KBM-7 (cell line): ENCODE measurements at regions not wholly inside any gene's neighbourhood (a gene's known extent, or its start where the extent isn't known, plus 50 kb on each side); places are given as distances from the start of the nearest gene placed in this dataset.

Experiments used
- DNase-seq: peaks from one replicate; pipeline ENCODE4 v3.0.0-alpha.2; 2015
- in situ Hi-C: fragments of 300-500 bp; cut with MboI; formaldehyde crosslinking; loops from 2 replicates; pipeline ENCODE4 v1.14.3; 2020; ENCODE audit warnings: low sequenced_read_pairs, low pct_unique_long_range_greater_than_20kb, mixed read lengths

DNA sequence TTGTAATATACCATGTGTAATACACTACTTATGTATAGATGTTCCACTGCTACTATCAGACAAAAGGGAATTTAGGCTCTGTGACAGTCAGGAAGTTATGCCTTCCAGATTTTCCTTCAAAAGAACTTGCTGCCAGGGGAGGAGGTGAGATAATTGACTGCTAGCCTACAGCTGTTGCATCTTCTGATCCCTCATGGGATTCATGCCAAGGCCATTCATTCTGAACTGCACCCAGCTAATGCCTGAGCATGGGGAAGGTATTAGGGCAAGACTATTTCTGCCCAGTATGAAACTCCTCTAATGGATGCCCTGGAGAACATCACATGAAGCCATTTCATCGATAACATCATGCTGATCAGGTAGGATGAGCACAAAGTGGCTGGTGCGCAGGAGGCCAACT, 746.5 kb upstream of the ZNF608 start:
- in situ Hi-C loops = no loop called here
- DNase-seq = no peak

DNA sequence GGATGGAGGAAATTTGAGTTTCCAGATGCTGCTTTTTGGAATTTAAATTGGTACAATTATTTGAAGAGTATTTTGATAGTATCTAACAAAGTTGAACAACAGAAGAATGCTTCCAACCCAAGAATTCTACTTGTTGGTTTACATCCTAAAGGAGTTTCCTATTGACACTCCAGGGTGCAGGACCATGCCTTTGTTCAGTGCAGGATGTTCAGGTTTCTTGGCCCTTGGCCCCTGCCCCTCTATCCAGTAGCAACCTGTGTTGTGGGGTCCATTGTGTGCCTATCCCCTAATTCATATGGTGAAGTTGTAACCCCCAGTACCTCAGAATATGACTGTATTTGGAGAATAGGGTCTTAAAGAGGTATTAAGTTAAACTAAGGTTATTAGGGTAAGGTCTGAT, 750.0 kb upstream of the ZNF608 start:
- no peak for DNase-seq
- in situ Hi-C loops = no loop called here

DNA sequence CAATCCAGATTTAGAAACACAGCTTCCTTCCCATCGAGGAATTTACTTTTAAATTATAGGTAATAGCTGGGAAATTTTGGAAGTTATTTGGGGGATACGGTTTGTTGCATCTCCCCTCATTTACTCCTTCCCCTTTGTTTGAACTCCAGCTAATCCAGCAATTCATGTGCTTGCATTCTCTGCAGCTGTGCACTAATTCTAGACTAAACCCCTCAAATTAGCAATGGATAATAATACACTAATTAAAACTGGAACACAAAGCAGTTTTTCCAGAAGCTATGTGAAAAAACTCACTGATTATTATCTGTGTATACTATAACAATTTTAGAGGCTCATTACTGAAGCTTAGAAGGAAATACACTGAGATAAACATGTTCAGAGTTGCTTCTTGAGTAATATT, 751.2 kb upstream of the ZNF608 start:
- no peak for DNase-seq
- in situ Hi-C loops = no loop called here

DNA sequence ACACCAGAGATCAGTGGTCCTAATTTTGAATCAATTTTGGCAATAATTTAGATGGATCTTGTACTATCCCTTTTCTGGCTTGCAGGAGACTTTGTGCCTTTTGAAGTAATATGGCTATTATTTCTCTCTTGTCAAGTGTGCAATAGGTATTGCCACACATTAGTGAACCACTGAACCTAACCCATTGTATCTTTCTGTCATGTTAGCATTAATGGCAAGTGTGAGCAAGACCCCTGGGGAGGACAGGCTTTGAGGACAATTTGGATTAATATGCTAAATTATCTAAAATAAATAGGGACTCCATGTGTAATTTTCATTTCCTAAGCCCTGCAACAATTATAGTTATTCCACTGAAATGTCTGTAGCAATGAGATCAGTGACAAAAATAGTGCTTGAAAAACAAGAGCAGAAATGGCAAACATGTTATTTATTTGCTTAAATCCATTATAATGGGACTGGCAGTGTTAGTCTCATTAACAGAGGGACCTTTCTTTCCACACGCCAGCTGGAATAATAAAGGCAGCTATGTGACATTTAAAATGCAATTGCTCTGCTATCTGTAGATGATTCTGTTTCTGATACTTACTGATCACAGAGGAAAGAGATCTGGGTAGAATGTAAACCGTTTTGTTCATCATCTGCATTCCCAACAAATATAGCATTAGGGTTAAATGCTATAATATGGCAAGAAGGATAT, 753.3 kb upstream of the ZNF608 start:
- in situ Hi-C loops = no loop called here
- DNase-seq = no peak

DNA sequence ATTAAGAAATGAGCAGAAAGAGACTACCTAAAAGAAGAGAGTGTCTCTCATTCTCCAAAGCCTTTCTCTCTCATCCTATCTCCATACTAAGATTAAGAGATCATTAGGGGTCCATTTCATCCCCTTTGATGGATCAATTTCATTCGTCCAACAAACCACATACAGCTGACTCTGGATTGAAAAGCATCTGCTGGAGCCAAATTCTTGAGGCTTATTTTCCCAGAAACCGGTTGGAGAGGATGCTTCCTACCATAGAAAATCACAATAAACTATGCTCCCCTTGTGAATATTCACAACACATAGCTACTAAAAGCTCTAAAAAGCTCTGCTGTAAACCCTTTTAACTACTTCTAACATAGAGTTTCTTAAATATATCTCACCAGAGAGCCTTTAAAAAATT, 755.0 kb upstream of the ZNF608 start:
- DNase-seq = no peak
- in situ Hi-C loops = no loop called here

DNA sequence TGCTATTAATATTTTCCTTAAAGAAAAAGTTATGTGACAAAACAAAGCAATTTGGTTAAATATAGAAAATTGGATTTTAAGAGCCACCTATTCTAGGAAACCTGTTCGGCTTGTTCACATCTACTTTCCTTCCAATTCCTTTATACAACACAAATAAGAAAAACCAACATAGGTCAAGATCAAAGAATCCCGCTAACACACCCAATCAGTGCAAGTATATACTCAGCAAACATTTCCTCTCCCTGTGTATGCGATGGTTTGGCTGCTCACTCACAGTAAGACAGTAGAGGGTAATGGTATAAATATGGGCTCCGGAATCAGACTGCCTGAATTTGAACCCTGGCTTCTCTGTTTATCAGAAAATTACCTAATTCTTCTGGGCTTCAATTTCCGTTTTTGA, 757.5 kb upstream of the ZNF608 start:
- no peak for DNase-seq
- in situ Hi-C loops = no loop called here

DNA sequence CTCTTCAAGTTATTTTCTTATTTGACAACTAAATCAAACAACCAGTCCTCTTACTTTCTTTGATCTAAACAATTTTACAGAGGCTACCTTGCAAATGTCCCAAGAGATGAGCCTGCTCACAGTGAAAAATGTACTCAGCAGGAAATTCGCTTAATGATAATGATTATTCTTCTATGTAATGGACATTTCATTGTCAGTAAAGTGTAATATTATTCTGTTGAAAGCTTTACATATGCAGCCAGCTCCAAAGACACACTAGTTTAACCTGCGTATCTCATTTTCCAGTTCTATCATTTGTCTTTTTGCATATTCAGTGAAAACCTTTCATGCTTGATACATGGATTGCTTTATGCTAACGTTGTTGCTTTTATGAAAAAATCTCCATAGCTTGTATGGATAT, 758.7 kb upstream of the ZNF608 start:
- in situ Hi-C loops = no loop called here
- DNase-seq = no peak

DNA sequence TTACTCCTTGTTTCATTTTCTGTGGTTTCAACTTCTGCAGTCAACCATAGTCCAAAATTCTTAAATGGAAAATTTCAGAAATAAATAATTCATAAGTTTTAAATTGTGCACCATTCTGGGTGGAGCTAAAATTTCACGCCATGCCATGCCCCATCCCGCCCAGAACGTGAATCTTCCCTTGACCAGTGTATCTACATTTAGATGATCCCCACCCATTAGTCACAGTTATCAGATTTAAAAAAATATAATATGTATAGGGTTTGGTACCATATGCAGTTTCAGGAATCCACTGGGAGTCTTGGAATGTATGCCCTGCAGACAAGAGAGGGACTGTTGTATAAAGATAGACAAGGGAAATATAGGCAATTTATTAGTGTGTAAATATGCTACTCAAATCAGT, 759.7 kb upstream of the ZNF608 start:
- DNase-seq = no peak
- in situ Hi-C loops = no loop called here

DNA sequence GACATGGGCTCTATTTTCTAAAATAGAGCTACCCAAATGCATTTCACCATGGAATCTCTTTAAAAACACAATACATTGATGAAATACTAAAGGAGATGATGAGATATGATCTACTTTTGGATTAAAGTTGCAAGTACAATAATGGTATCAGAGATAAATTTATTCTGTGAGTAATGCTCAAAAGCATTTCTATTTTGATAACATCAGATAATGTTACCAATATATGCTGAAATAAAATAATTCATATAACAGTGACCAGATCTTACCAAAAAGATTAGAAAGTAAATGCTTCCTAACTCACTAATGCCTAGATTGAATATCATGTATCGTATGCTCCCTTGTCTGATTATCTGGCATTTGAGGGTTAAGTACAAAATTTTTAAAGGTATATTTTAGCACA, 761.8 kb upstream of the ZNF608 start:
- DNase-seq = no peak
- in situ Hi-C loops = no loop called here

DNA sequence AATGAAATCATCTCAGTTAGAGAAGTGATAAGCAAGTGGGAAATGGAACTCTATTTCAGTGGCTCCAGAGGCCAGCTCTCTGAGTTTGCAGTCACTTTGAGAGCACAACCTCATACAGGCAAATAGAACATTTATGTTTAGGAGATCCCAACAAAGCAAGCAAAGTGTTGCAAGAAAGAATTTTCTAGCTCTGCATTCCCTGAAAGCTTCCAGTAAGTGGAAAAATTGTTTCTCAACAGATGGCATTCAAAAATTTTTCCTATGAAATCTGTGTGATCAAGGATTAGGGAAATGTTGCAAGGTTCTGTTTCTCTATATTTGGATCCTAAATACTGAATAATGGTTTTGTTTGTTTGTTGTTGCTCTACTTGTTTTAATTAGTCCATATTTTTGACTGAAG, 764.2 kb upstream of the ZNF608 start:
- DNase-seq = no peak
- in situ Hi-C loops = no loop called here

DNA sequence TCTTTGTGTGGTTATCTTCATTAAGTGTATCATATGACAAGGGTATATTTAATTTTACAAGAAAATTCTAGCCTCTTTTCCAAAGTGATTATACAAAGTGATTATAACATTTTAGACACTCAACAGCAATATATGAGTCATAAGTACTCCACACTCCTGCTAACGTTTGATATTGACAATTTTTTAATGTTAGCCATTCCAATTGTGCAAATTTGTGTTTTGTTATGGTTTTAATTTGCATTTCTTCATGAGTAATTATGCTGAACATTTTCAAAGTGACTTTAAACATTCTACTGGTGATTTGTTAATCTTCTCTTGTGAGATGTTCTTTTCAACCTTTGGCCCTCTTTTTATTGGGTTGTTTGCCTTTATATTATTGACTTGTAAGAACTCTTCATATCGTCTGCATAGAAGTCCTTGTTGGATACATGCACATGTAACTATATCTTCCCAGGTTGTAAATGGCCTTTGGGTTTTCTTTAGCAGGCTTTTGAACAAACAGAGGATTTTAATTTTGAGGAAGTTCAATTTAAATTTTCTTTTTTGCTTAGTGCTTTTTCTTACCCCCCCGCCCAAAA, 771.6 kb upstream of the ZNF608 start:
- no peak for DNase-seq
- in situ Hi-C loops = no loop called here

DNA sequence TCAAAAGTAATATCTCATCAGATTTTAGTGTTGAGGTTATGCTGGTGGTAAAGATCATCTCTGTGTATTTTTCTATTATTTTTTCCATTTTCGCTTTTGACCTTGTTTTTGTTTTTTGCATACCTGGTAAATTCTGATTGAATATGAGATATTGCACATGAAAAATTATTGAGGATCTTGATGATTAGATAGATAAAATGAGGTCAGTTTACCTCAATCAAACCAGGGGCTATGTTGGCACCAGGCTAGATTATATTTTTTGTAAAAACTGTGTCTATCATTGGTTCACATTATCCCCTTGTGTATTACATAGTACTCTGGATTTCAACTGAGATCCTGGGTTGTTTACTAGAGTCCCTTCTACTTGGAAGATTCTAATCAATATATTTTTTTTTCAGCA, 774.9 kb upstream of the ZNF608 start:
- no peak for DNase-seq
- in situ Hi-C loops = no loop called here

DNA sequence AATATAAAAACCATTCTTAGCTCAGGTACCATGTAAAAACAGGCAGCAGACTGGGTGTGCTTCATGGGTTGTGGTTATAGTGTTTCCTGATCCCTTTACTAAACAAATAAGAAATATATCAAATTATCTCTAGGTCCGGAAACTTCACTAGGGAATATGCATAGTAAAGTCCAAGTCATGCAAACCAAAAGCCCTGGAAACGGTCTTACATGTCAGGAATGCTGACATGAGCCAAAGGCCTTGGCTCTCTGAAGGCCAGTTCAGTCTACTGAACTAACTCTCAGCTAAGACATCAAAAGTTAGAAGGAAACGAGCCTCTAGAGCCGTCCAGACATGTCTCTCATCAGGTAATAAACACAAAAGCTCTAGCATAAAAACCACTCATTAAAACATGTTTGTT, 778.9 kb upstream of the ZNF608 start:
- DNase-seq = no peak
- in situ Hi-C loops = no loop called here

DNA sequence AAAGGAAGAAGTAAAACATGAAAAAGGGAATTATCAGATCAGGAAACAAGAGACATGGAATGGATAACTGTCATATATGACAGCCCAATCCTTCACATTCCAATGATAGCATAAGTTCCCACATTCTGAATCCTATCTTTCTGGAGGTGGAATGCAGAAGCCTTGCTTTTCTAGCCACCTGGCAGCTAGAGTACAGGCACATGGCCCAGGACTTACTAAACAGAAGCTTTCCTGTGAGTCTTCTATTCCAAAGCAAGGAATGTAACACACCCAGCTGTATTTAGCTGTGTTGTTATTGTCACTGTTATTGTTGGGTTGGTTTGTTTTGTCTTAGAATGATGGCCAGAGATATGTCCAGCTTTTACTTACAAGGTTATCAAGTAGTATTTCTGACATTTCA, 780.5 kb upstream of the ZNF608 start:
- DNase-seq = no peak
- in situ Hi-C loops = no loop called here

DNA sequence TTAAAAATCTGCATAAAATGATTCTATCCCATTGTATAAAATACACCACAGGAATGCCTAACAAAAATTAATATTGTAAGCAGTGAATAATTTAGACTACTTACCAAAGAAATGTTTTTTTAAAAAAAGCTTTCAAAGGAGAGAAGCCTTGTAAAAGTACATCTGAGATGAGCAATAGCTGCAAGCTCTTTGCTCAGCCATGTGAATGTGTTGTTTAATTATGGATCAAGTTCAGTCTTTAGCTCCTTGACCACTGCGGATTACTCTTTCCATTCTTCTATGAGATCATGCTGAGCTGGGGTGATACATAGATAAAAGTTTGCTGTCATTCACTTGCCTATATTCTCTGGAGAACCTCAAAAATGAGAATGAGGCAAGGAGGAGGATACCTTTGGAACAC, 782.4 kb upstream of the ZNF608 start:
- in situ Hi-C loops = no loop called here
- no peak for DNase-seq

DNA sequence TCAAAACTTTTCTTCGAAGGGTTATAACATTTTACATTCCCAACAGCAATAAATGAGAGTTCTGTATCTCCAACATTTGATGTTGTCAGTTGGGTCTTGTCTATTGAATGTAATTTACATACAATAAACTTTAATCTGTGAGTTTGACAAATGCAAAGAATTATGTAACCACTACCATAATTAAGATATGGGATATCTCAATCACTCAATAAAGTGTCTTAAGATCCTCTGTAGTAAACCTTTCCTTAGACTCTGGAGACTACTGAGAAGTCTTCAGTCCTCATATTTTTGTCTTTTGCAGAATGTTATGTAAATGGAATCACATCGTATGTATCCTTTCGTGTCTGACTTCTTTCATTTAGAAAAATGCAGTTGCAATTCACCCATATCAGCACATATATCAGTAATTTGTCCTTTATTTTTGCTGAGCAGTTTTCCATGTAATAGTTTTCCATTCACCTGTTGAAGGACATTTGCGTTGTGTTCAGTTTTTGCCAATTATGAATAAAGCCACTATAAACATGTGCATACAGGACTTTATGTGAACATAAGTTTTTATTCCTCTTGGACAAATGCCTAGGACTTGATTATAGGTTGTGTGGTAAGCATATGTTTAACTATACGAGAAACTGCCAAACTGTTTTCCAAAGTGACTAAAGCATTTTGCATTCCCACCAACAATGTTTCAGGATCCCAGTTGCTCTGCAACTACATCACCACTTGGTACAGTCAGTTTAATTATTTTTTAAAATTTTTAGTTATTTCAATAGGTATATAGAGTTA, 784.6 kb upstream of the ZNF608 start:
- in situ Hi-C loops = no loop called here
- no peak for DNase-seq

DNA sequence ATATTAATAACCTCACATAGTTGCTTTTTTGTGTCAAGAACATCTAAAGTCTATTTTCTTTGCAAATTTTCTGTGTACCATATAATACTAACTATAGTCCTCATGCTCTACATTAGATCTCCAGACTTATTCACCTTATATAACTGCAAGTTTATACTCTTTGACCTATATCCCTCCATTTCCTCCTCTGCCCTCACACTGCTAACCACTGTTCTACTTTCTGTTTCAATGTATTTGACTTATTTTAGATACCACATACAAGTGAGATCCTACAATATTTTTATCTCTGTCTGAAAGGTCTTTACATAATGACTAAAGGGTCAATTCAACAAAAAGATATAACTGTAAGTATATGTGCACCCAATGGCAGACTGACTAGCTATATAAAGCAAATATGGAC, 789.7 kb upstream of the ZNF608 start:
- in situ Hi-C loops = no loop called here
- DNase-seq = no peak

DNA sequence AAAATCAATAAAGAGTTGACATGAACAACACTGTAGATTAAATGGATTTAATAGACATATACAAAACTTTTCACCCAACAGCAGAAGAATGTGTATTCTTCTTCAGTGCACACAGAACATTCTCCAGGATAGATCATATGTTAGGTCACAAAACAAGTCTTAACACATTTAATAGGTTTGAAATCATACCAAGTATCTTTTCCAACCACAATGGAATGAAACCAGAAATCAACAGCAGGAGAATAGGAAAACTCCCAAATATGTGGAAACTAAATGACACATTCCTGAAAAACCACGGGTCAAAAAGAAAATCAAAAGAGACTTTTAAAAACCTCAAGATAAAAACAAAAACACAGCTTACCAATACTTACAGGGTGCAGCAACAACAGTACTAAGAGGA, 790.1 kb upstream of the ZNF608 start:
- DNase-seq = no peak
- in situ Hi-C loops = no loop called here

DNA sequence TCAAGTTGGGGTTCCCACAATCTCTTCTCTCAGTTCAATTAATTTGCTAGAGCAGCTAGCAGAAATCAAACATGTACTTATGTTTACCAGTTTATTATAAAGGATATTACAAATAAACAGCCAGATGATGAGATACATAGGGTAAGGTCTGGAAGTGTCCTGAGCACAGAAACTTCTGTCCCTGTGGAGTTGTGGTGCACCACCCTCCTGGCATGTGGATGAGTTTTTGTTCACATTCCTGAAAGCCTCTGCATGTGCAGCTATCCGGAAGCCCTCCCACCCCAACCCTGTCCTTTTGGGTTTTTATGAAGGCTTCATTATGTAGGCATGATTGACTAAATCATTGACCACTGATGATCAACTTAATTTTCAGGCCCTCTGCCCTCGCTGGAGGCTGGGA, 791.2 kb upstream of the ZNF608 start:
- DNase-seq = no peak
- in situ Hi-C loops = no loop called here

DNA sequence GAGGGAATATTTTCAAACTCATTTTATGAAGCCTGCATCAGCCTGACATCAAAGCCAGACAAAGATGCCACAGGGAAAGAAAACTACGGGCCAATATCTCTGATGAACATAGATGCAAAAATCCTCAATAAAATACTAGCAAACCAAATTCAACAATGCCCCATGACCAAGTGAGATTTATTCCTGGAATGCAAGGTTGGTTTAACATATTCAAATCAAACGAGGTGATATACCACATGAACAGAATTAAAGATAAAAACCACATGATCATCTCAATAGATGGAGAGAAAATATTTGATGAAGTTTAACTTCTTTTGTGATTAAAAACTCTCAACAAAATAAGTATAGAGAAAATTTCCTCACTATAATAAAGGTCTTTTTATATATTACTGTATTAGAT, 792.0 kb upstream of the ZNF608 start:
- DNase-seq = no peak
- in situ Hi-C loops = no loop called here

DNA sequence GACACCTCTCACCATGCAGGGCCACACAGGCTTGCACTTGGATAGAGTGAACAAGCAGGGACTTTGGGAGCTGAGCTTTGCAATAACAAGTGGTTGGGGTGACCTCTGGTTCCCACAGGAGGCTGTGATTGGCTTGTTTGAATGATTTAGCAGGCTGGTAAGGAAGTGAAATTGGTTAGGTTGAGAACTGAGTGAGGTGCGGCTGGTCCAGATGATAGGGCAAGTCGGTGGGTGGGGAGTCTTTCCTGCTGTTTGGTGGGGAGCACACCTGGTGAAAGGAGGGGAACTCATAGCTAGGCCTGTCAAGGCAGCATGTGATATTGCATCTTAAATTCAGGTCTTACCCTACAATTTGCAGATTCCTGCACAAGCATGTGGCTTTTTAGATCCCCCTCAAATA, 794.6 kb upstream of the ZNF608 start:
- DNase-seq = no peak
- in situ Hi-C loops = no loop called here
